Stimulated activated CD8-positive, alpha-beta memory T cell treated with anti-CD3 and anti-CD28 coated beads, Interleukin-7, amount 100 ng/mL, for 24 hours (primary cell): ENCODE measurements at regions not wholly inside any gene's neighbourhood (a gene's known extent, or its start where the extent isn't known, plus 50 kb on each side); places are given as distances from the start of the nearest gene placed in this dataset.

ENCODE experiments used
- DNase-seq: peaks from one replicate; pipeline ENCODE4 v3.0.0-alpha.2; 2020; ENCODE audit warnings: low read depth

GRCh38 chr9:81489046-81489445 is 200.3 kb downstream of the TLE1 start:
- DNase-seq = no peak

GRCh38 chr9:81480828-81481604 is 208.3 kb downstream of the TLE1 start:
- no peak for DNase-seq

- DNase-seq = no peak
Measured at GRCh38 chr9:81479573-81479972, 209.8 kb downstream of the TLE1 start.

- no peak for DNase-seq
Measured at GRCh38 chr9:81477669-81478068, 211.7 kb downstream of the TLE1 start.

GRCh38 chr9:81476813-81477490 is 212.4 kb downstream of the TLE1 start:
- no peak for DNase-seq

- DNase-seq = no peak
Measured at GRCh38 chr9:81474792-81475191, 214.6 kb downstream of the TLE1 start.

GRCh38 chr9:81474125-81474524 is 215.2 kb downstream of the TLE1 start:
- DNase-seq = no peak

GRCh38 chr9:81473708-81474107 is 215.6 kb downstream of the TLE1 start:
- DNase-seq = no peak

- no peak for DNase-seq
Measured at GRCh38 chr9:81473206-81473605, 216.1 kb downstream of the TLE1 start.

- DNase-seq = no peak
Measured at GRCh38 chr9:81472701-81473100, 216.6 kb downstream of the TLE1 start.

GRCh38 chr9:81470864-81471263 is 218.5 kb downstream of the TLE1 start:
- DNase-seq = no peak

- no peak for DNase-seq
Measured at GRCh38 chr9:81468084-81468595, 221.2 kb downstream of the TLE1 start.

GRCh38 chr9:81466981-81467380 is 222.4 kb downstream of the TLE1 start:
- DNase-seq = no peak

GRCh38 chr9:81465468-81466011 is 223.8 kb downstream of the TLE1 start:
- no peak for DNase-seq

GRCh38 chr9:81462801-81463200 is 226.5 kb downstream of the TLE1 start:
- no peak for DNase-seq

- DNase-seq = no peak
Measured at GRCh38 chr9:81461196-81461595, 228.2 kb downstream of the TLE1 start.

GRCh38 chr9:81460693-81461092 is 228.7 kb downstream of the TLE1 start:
- no peak for DNase-seq

- DNase-seq = no peak
Measured at GRCh38 chr9:81459591-81459990, 229.8 kb downstream of the TLE1 start.

GRCh38 chr9:81456431-81457006 is 232.8 kb downstream of the TLE1 start:
- DNase-seq = no peak

GRCh38 chr9:81455462-81456219 is 233.7 kb downstream of the TLE1 start:
- DNase-seq = no peak

GRCh38 chr9:81445331-81445921 is 243.9 kb downstream of the TLE1 start:
- DNase-seq = no peak

GRCh38 chr9:81431641-81432040 is 257.7 kb downstream of the TLE1 start:
- no peak for DNase-seq
